ENCODE measurements at regions not wholly inside any gene's neighbourhood (a gene's known extent, or its start where the extent isn't known, plus 50 kb on each side); places are given as distances from the start of the nearest gene placed in this dataset.

DNA sequence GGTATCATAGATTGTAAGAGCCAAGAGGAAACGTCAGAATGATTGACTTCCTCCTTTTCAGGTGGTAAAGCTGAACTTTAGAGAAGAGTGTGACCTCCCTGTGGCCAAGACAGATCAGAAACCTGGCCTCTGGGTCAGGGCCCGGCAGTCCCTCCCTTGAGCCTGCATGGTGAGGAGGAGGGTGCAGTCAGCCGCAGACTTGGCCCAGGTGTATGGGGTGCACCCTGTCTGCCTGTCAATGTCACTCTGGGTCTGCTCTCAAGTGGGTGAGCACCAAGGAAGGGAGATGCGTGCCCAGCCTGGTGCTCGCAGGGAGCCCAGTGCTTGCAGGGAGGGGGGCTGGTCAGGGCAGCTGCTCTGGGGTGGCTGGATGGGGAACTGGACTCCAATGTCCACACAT is 134.4 kb upstream of the SNTG2 start:
- Histone ChIP-seq H3K79me2 (ENCODE audit: control insufficient read depth in 1 of 2, insufficient read depth in 2 of 2, low read length in 2 of 2) (no peaks in the 10 kb centered on the region), H2AK5ac (ENCODE audit: low read depth, low read length) (no peak overlapping the region), H2AFZ (ENCODE audit: low read length) (no peak overlapping the region), H4K91ac (replicated peaks; ENCODE audit: insufficient read length, low read length) (peak overlapping the region; percentile 41), H2BK5ac (ENCODE audit: low read depth, low read length) (no peak overlapping the region), H4K5ac (ENCODE audit: insufficient read length, low read depth, low read length) (no peak overlapping the region), H3K36me3 (ENCODE audit: control insufficient read depth in 2 of 4, insufficient read depth in 4 of 4, low read length in 3 of 4) (no peaks in the 10 kb centered on the region; a peak in 1 of 8 replicates), H3K79me1 (ENCODE audit: low read depth, low read length) (no peaks in the 10 kb centered on the region), H3K23ac (ENCODE audit: insufficient read length) (no peak overlapping the region), H4K8ac (ENCODE audit: extremely low read depth, insufficient read depth, low read length) (no peak overlapping the region), H3K4me3 (ENCODE audit: extremely low read depth in 1 of 4, insufficient read depth in 2 of 4, low read depth in 3 of 4, low read length in 4 of 4) (no peak overlapping the region), H3K4me1 (replicated peaks in 1 of 4; ENCODE audit: control insufficient read depth in 3 of 4, insufficient read depth in 4 of 4, low read length in 3 of 4) (no peaks in the 10 kb centered on the region), H4K20me1 (replicated peaks in 1 of 2; ENCODE audit: control insufficient read depth in 1 of 2, insufficient read depth in 2 of 2, low read length in 2 of 2) (peaks cover 0 to 3% of the 10 kb centered on the region in 2 experiments), H3K4me2 (ENCODE audit: insufficient read depth in 1 of 2, low read depth in 2 of 2, low read length in 2 of 2) (no peak overlapping the region), H3K23me2 (ENCODE audit: low read depth, low read length) (no peaks in the 10 kb centered on the region), H3K14ac (ENCODE audit: insufficient read length) (no peak overlapping the region), H3K27me3 (replicated peaks in 1 of 4; ENCODE audit: control insufficient read depth in 3 of 4, extremely low read depth in 1 of 4, insufficient read depth in 3 of 4, low read length in 3 of 4) (no peaks in the 10 kb centered on the region; a peak in 1 of 7 replicates), H2BK15ac (ENCODE audit: low read length) (no peak overlapping the region), H2BK120ac (replicated peaks; ENCODE audit: low read depth, low read length) (no peak overlapping the region), H3K27ac (ENCODE audit: low read depth, low read length) (no peak overlapping the region), H2BK20ac (ENCODE audit: low read length) (no peak overlapping the region), H2BK12ac (ENCODE audit: low read depth, low read length) (no peak overlapping the region), H3K9ac (replicated peaks in 1 of 4; ENCODE audit: extremely low read depth in 1 of 4, low read depth in 3 of 4, low read length in 3 of 4) (no peak overlapping the region), H3K56ac (replicated peaks; ENCODE audit: insufficient read length, low read depth, low read length) (no peak overlapping the region), H3K4ac (replicated peaks; ENCODE audit: insufficient read length, low read depth, low read length) (no peak overlapping the region), H3K9me3 (ENCODE audit: insufficient read depth in 2 of 2, low read depth in 1 of 2, low read length in 1 of 2) (no peaks in the 10 kb centered on the region), H3K18ac (ENCODE audit: extremely low read depth, low read length) (no peak overlapping the region)
- DNase-seq (ENCODE audit: low read depth in 1 of 2, low spot score in 2 of 2) (no peak), FAIRE-seq (no peak)
- TF ChIP-seq HDAC2 (IDR thresholded peaks at IDR 0.05; ENCODE audit: borderline replicate concordance in 1 of 2, low read depth in 2 of 2, low read length in 2 of 2) (no peak), SP4 (IDR thresholded peaks at IDR 0.05; ENCODE audit: low read length) (no peak), SIX5 (IDR thresholded peaks at IDR 0.05; ENCODE audit: low read depth, low read length) (no peak)
- ChIA-PET POLR2A (ENCODE audit: partially characterized antibody) (no interaction called here), CTCF (ENCODE audit: partially characterized antibody) (no interaction called here)
- WGBS, 2 experiments (ENCODE audit: extremely low coverage in 1 of 2, insufficient coverage in 1 of 2, insufficient read length in 1 of 2, insufficient replicate concordance in 2 of 2, low coverage in 1 of 2, low lambda C conversion rate in 2 of 2, missing lambda C conversion rate in 1 of 2), result 89% methylated on average over 5 of the region's 5 CpGs; no CpG with 5 or more reads in 1 of the 2 experiments
